Lung (tissue), 11 donors: ENCODE measurements at regions not wholly inside any gene's neighbourhood (a gene's known extent, or its start where the extent isn't known, plus 50 kb on each side); places are given as distances from the start of the nearest gene placed in this dataset.

Source experiments
- ATAC-seq: fragments of 200-7000 bp; cut with Tn5 transposase; one replicate; pipeline ENCODE4 v1.9.1; 2020; ENCODE audit warnings: moderate number of reproducible peaks; ENCODE audit not compliant: insufficient read depth, low FRiP score
- DNase-seq, 3 donors: peaks; one replicate each; pipeline ENCODE4 v3.0.0-alpha.2; 2013 to 2017
- H3K27ac ChIP-seq, 2 donors: one replicate each; pipeline ENCODE4 v1.5.1; 2013; ENCODE audit warnings: mild to moderate bottlenecking in 2 of 2, moderate library complexity in 2 of 2, control low read depth in 1 of 2, inconsistent platforms in 1 of 2, low read depth in 1 of 2, low read length in 1 of 2
- H3K27me3 ChIP-seq, 3 donors: one replicate each; pipeline ENCODE4 v1.5.1; 2013; ENCODE audit warnings: low read length in 2 of 3; ENCODE audit not compliant: control insufficient read depth in 3 of 3, insufficient read depth in 3 of 3
- H3K36me3 ChIP-seq, 4 donors: one replicate each; pipeline ENCODE4 v1.5.1; 2013; ENCODE audit warnings: low read length in 4 of 4, mild to moderate bottlenecking in 1 of 4, moderate library complexity in 1 of 4; ENCODE audit not compliant: control insufficient read depth in 4 of 4, insufficient read depth in 4 of 4
- H3K4me1 ChIP-seq, 5 donors: one replicate each; pipeline ENCODE4 v1.5.1; 2013; ENCODE audit warnings: low read length in 5 of 5, mild to moderate bottlenecking in 2 of 5, moderate library complexity in 1 of 5; ENCODE audit not compliant: control insufficient read depth in 5 of 5, insufficient read depth in 5 of 5
- H3K4me3 ChIP-seq: one replicate; pipeline ENCODE4 v1.5.1; 2013; ENCODE audit warnings: mild to moderate bottlenecking, control low read depth, moderate library complexity
- H3K9ac ChIP-seq, 2 donors: one replicate each; pipeline ENCODE4 v1.5.1; 2013; ENCODE audit warnings: low read length in 2 of 2, control low read depth in 1 of 2; ENCODE audit not compliant: insufficient read depth in 1 of 2
- H3K9me3 ChIP-seq, 4 donors: one replicate each; pipeline ENCODE4 v1.5.1; 2013; ENCODE audit warnings: low read length in 3 of 4, mild to moderate bottlenecking in 1 of 4, moderate library complexity in 1 of 4; ENCODE audit not compliant: control insufficient read depth in 4 of 4, insufficient read depth in 3 of 4
- WGBS, 2 donors: extraction: QIAGEN DNeasy Blood & Tissue Kit; methylation state at CpG; one replicate each; pipeline ENCODE4 v1.1.7; 2013; 5-methylcytosine and 5-hydroxymethylcytosine counted together
- TF ChIP-seq, protein P1 (sequence below): IDR thresholded peaks from 2 replicates; pipeline ENCODE4 v1.5.1; 2012; ENCODE audit warnings: mild to moderate bottlenecking; ENCODE audit errors: control extremely low read depth, extremely low read depth
- donor health status: control.
- donor health status: control.
- donor health status: Bipolar disorder and iron deficiency.
- donor health status: healthy.
- donor health status: DM: yes; HTN: yes; CAD: no.

DNA sequence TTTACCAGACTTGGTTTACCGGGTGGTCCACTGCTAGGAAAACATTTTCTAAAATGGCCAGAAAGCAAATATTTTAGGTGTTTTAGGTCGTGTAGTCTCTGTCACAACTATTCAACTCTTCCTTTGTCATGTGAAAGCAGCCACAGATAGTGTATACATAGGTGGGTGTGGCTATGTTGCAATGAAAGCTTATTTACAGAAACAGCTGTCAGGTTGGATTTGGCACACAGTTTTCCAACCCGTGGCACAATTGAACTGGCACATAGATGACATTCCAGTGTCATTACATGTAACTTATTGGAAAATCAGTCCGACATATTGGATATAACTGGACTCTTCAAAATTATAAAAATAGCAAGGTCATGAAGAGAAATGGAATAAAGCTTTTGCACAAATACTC lies 68.9 kb upstream of the KCNQ5 start:
- no peak for ATAC-seq
- no peak for DNase-seq

DNA sequence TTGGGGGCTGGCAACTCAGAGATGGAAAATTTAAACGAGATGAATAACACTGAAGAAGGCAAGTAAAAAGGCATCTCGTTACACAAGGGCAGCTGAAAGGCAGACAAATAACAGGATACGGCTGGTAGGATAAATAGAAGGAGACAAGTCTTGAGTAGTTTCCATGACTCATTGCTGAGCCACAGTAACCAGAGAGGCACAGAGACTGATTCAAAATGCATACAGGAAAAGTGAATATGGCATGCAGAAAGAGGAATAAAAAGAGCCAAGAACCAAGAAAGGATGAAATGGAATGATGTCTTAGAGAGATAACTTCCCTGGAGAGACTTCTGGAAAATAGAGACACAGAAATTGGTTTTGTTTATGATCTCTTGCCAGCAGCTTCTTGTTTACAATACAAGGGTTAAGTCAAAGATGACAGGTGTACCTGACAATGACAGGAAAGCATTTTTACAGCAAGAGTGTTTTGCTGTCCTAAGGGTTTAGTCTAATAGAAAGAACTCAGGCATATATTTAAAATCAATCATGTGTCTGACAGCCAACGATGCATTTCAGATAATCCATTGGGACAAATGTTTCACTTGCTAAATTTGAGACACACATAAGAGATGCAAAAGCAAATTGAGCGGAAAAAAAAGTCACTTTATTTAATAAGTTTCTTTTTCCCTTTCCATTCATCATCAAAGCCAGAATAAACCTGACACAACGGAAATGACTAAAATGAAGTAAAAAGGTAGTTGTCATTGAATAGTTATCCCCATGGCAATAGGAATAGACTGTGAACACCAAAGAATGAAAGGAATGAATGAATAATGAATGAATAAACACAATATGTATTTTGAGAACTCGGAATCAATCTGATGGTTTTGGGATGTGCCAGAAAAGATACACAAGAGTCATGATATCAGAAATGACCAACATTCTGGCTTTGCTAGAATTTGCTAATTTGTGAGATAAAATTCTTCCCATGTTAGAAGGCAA lies 68.0 kb upstream of the KCNQ5 start:
- no peak overlapping the region for H3K27ac ChIP-seq
- TF ChIP-seq, protein P1, sequence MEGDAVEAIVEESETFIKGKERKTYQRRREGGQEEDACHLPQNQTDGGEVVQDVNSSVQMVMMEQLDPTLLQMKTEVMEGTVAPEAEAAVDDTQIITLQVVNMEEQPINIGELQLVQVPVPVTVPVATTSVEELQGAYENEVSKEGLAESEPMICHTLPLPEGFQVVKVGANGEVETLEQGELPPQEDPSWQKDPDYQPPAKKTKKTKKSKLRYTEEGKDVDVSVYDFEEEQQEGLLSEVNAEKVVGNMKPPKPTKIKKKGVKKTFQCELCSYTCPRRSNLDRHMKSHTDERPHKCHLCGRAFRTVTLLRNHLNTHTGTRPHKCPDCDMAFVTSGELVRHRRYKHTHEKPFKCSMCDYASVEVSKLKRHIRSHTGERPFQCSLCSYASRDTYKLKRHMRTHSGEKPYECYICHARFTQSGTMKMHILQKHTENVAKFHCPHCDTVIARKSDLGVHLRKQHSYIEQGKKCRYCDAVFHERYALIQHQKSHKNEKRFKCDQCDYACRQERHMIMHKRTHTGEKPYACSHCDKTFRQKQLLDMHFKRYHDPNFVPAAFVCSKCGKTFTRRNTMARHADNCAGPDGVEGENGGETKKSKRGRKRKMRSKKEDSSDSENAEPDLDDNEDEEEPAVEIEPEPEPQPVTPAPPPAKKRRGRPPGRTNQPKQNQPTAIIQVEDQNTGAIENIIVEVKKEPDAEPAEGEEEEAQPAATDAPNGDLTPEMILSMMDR, result no peak

More for the DNA sequence above, 68.9 kb upstream of the KCNQ5 start:
- Histone ChIP-seq H3K27me3 (no peaks in the 10 kb centered on the region), H3K27ac (no peak overlapping the region), H3K9ac (no peak overlapping the region), H3K4me1 (no peaks in the 10 kb centered on the region), H3K36me3 (no peaks in the 10 kb centered on the region), H3K4me3 (no peak overlapping the region), H3K9me3 (no peaks in the 10 kb centered on the region)
- 46 to 59% methylated on average over 4 of the region's 4 CpGs for WGBS, 2 donors
- TF ChIP-seq, protein P1, result no peak

DNA sequence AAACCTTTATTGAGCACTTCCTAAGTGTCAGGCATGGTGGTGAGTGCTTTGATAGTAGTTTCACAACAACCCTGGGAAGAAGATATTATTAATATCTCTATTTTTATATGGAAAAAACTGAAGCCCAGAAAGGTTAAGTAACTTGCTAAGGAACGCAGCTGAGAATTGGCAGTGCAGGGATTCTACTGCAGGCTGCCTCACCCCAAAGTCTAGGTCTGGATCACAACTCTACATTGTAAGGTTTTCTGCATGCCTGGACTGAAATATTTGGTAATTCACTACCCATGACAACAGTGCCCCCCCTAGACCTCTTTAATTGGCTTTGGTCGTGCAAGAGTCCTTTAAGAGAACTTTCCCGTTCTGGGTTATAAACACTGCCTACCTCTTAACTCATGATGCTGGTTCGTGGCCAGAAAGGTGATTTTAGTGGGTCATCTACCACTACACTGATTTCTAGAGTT lies 67.1 kb upstream of the KCNQ5 start:
- no peak overlapping the region for H3K27ac ChIP-seq
- 76 to 87% methylated on average over 4 of the region's 4 CpGs for WGBS, 2 donors
- no peaks in the 10 kb centered on the region for H3K27me3 ChIP-seq
- H3K36me3 ChIP-seq, result no peaks in the 10 kb centered on the region
- H3K9me3 ChIP-seq, result no peaks in the 10 kb centered on the region
- DNase-seq, result no peak
- no peak for ATAC-seq
- TF ChIP-seq, protein P1, result no peak
- H3K4me1 ChIP-seq, result no peaks in the 10 kb centered on the region
- no peak overlapping the region for H3K4me3 ChIP-seq
- H3K9ac ChIP-seq, result no peak overlapping the region

More for the DNA sequence above, 68.0 kb upstream of the KCNQ5 start:
- Histone ChIP-seq H3K9me3 (no peaks in the 10 kb centered on the region), H3K27me3 (no peaks in the 10 kb centered on the region), H3K4me3 (no peak overlapping the region), H3K36me3 (no peaks in the 10 kb centered on the region), H3K9ac (no peak overlapping the region), H3K4me1 (no peaks in the 10 kb centered on the region)
- no peak for DNase-seq
- ATAC-seq, result no peak
- 54 to 68% methylated on average over 7 of the region's 7 CpGs for WGBS, 2 donors
